HPDE6-E6E7 (cell line): ENCODE measurements at regions not wholly inside any gene's neighbourhood (a gene's known extent, or its start where the extent isn't known, plus 50 kb on each side); places are given as distances from the start of the nearest gene placed in this dataset.

Experiments used
- DNase-seq: peaks from one replicate; pipeline ENCODE4 v3.0.0; 2011; ENCODE audit warnings: missing footprints; ENCODE audit errors: extremely low spot score

DNA sequence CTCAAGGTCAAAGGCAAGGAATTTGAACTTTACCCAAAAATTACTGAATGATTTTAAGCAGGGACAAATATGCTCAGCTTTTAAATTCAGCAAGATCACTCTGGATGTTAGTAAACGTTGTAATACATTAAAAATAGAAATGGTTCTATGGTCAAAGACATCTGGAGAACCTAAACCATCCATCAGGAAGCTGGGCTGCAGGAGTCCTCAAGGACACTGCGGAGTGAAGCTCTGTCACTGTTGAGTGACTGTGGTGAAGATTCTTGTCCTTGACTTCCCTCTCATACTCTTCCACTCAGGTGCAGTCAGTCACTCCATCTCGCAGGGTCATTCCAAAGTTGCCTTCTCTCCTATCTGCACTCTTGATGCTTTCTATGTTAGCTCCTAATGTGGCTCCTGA lies 450.7 kb downstream of the FOXO1 start:
- DNase-seq, result no peak

DNA sequence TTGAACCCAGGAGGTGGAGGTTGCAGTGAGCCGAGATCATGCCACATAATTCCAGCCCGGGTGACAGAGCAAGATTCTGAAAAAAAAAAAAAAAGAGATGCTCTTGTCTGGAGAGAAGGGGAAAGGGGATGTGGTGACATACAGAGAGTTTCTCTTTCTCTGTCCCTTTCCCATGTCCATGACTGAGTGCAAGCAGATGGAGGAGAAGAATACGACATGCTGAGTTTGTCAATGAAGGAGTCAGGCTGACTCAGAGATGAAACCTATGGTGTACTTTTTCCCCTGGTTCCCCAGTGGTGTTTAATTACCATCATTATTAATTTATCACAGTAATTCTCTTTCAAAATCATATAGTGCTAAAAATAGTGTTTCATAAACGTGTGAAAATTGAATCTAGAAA lies 448.8 kb downstream of the FOXO1 start:
- no peak for DNase-seq

DNA sequence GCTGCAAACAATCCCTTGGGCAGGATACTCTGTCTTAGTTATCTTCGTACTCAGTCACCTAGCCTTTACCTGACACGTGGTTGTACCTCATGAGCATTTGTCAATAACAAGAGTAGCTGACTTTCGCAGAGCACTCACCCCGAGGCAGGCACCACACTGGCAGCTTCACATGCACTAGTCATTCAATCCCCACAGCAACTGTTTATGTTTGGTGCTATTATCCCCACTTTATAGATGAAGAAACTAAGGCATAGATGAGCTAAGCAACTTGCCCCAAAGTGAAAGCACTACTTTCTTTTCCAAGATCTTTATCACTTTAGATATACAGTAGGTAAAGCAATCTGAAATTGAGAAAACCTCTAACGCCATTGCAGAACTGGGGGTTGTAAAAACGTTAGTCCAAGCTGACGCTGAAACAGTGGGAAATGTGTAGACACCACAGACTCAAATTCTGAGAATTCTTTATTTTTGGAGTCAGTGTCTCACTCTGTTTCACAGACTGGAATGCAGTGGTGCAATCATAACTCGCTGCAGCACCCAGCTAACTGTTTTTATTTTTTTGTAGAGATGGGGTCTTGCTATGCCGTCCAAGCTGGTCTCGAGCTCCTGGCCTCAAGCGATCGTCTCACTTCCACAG lies 446.0 kb downstream of the FOXO1 start:
- no peak for DNase-seq

DNA sequence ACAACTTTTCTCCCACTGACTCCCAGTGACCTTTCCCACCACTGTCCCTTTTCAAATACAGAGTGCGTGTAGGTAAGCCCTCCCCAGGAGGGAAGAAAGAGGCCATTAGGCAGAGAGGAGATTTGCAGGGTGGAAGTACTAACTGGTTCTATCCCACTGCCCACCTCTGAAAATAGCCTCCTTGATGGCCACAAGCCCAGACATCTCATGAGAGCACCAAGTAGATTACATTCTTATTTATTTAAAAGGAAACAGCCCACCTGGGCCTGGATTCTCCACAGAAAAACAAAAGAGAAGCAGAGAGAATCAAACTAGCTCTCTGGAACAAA lies 445.3 kb downstream of the FOXO1 start:
- no peak for DNase-seq

DNA sequence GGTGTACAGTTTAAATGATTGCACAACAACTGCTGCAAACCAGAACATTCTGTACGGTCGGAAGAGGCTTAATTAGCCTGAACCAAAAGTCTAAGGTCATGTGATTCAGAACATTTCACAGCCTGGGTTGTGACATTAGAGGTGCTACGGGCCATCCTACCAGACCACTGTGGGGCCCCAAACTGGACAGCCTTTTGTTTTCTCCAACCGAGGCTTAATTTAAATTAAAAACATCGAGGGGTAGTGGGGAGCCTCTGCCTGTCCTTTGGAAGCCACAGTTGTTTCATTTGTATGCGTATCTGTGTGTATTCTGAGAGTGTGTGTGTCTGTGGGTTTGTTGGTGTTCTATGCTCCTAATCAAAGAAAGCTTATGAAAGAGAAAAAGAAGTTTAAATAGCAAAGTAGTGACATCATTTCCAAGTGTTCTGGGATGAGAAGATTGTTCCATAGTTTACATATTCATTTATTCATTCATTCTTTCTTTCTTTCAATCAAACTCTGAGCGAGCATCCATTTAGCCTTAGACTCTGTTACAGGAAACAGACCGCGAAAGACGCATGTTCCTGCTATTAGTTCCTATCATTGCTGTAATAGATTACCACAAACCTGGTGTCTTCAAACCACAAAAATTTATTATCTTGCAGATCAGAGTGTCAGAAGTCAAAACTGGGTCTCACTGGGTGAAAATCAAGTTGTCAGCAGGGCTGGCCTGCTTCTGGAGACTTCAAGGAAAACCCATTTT lies 444.8 kb downstream of the FOXO1 start:
- DNase-seq, result no peak

DNA sequence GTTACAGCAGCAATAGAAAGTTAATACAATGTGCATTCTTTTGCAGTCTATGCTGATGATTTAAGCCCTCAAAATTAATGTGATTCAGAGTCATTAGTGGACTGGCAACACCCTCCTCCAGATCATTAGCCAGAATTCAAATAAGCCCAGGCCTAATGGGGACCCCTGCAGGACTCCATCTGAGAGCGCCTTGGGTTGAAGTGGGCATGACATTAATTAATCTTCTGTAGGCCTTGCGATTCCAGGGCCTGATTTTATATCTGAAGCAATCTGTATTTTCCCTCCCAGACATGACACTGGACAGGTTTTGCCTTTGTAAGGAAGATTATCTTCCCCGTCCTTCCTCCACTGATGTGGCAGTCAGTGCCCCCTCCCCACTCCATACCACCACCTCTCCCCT lies 442.9 kb downstream of the FOXO1 start:
- no peak for DNase-seq

DNA sequence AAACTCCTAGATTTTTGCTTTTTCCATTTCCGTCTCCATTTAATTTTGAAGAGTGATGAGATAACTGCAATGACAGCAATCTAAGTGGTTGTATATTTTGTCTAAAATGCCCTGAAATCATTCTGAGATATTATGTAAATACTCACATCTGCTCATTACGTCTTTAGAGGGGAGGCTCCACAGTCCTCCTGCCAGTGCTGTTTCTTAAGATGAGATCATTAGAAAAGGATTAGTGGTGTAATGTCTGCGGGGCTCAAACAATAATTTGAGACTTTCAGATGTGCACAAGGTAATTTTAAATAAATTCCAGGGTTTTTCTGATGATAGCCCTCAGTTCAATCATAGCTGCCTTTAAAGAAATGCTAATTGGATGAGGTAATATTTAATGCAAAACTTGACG lies 437.9 kb downstream of the FOXO1 start:
- no peak for DNase-seq

DNA sequence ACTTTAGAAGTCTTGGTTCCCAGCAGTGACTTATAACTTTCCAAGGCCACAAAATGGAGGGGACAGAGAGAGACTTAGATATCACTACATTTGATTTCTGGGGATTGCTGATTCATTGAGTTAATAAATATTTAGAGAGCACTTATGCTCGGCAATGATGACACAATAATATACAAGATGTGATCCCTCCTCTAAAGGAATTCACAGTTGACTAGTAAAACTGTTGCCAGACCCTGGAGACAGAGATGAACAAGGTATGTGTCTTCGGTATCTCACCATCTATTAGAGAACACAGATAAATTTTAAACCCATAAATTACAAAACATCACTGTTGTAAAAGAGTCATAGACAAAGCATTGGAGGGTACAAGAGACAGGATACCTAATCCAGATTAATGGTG lies 437.5 kb downstream of the FOXO1 start:
- no peak for DNase-seq

DNA sequence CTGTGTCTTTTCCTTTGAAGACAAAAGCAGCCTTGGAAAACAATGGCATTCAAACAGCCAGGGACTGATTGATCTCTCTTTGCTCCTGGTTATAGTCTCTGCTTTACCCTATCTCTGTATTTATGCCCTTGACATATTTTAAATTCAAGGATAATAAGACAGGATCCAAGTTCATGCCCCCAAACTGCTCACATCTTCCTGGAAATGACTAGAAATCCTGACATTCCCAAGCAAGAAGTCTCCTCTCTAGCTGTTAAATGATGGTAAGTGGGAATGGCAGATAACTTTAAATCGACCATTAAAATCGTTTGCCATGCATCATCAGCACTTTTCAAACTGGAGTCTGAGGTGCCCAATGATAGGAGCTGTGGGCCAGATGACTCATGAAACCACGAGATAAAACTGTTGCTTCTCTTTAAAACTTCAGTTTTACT lies 435.6 kb downstream of the FOXO1 start:
- no peak for DNase-seq

DNA sequence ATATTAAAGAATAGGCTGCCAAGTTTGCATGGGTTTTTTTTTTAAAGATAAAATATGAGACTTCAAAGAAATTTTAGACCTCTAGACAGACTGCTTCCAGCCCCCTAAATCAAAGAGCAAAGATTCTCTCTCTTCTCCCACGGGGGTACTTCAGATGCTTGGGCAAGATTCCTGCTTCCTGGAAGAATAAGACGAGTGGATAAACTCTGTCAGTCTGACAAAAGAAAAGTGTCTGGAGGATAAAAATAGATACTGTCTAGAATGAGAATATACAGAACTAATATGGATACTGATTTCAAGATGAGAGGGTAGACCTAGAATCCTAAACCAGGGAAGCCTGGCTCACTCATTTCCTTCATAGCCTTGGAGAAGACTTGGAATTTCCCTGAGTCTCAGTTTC lies 435.1 kb downstream of the FOXO1 start:
- no peak for DNase-seq

DNA sequence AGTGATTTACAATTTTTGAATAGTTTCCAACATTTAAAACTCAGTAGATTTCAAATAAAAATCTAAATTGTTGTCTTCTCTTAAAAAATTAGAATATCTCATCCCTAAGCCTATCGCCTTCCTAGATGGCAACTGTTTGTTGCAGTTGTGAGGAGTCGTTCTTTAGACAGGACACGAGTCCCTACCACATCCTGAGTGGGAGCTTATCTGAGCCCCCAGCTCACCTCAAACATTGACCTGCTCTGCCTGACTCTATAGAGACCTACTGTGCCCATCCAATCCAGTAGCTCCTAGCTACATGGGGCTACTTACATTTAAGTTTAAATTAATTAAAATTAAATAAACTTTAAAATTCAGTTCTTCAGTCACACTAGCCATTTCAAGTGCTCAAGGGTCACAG lies 434.7 kb downstream of the FOXO1 start:
- DNase-seq, result no peak

DNA sequence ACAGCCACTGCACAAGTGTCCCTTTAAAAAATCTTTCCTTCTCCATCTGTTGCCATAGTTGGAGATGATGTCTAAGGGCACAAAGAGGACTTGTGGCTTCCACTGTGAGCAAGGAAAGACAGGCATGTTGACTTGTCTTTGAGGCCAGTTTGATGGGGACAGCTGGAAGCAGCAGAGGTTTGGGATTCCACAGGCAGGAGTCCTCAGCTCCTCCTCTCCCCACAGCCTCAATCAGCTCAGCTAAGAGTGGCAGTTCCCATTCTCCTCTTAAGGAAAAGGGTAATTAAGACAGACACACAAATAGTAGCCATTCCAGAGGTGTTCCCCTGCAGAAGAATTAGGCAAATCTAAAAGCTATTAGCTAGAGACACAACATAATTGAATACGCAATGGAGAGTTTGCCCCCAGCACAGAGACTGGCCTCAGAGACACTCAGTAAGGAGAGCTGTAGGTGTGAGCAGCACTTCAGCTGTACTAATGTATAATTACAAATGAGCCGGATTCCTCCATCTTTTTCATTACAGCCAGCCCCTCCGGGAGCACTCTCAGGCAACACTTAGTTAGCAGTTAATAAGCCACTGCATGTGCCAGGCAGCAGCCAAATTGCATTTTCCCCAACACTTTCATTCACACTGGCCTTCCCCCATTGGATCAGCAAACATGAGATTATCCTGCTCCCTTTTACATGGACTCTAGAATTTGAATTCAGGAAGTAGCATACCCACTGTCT lies 434.0 kb downstream of the FOXO1 start:
- no peak for DNase-seq

DNA sequence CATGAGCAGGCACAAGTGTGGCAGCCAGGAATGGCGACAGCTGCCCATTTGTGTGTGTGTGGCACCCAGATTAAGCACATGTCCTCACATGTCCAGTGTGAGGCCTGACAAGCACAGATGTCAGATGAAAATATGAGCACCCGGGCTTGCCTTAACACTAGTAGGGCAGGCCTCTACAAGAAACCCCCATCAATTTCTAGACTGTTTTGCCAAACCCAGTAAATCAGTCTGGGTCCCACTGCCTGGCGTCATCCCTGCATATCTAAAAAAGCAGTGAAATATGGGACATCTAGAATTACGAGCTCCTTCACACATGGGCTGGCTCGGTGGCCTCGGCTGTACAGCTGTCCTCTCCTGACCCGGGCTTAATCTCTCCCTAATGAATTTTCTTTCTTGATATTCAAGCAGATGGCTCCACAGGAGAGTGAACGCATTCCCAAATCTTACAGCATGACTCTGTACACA lies 432.7 kb downstream of the FOXO1 start:
- no peak for DNase-seq

DNA sequence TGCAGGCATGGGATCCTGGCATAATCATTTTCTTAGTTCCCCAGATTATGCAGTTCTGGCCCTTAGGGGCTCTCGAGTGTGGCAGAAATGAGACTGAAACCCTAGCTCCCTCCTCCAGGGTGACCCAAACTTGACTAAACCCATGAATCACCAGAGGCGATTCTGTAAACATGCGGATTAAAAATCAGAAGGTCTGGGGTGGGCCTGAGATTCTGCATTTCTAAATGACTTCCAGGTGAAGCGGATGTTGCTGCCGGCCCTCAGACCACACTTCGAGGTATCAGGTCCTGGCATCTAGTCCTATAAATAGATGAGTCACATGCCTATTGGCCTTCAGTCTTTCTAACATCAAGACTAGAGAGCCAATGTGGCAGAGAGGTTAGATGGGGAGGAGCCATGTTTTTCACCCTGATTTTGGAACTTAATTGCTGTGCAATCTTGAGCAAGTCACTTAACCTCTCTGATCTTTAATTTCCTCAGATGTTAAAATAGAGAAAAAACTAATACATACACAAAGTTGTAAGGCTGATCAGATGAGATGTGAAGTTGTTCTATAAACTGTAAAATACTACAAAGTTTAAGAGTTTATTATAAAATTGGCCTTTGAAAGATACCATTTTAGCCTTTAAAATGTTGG lies 431.2 kb downstream of the FOXO1 start:
- no peak for DNase-seq

DNA sequence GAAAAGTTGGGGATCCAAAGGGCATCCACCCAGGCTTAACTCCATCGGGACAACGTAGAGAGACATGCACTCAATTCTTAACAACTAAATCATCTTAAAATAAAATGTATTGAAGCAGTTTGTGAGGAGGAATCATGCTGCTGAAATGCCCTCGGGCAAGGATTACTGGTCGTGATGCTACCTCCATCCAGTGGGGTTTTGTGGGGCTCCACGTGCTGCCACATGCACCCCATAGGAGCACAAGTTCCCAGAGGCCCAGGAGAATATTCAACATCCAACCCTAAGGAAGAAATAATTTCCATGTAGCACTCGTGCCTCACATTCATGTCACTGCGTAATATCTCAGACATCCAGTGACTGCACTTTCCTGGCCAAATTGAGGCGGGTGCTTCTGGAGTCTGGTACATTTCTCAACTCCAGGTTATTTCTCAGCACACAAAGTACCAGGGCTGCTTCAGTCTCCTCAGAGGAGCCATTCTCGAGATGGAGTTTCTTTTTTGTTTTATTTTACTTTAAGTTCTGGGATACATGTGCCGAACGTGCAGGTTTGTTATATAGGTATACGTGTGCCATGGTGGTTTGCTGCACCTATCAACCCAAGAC lies 429.8 kb downstream of the FOXO1 start:
- no peak for DNase-seq

DNA sequence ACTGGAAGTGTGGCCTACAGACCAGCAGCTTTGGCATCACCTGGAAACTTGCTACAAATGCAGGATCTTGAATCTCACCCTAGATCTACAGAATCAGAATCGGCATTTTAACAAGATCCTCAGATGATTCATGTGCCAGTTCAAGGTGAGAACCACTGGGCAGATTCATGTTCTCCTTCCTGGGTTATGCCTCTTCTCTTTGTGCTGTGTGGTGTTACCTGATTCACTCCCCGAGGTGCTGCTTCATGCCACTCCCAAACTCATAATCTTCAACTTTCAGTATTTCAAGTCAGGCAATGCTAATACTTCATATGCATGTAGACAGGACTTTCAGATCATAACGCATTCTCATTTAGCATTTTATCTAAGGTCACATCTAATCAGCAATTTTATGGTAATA lies 427.7 kb downstream of the FOXO1 start:
- DNase-seq, result no peak

DNA sequence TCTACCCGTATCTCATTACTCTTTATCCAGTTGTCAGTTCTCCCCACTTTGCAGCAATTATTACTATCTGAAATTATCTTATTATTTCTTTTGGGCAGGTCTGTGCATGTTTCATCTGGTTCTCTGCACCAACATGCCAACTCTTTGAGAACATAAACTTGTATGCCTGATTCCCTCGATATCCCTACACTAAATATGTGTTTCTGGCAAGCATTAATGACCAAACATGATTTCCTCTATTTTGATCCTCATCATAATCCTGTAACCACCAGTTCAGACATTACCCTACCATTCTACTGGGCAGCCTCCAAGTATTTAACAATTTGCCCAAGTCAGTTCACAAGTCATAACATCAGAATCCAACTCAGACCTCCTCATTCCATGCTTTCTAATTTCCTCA lies 426.1 kb downstream of the FOXO1 start:
- DNase-seq, result no peak

DNA sequence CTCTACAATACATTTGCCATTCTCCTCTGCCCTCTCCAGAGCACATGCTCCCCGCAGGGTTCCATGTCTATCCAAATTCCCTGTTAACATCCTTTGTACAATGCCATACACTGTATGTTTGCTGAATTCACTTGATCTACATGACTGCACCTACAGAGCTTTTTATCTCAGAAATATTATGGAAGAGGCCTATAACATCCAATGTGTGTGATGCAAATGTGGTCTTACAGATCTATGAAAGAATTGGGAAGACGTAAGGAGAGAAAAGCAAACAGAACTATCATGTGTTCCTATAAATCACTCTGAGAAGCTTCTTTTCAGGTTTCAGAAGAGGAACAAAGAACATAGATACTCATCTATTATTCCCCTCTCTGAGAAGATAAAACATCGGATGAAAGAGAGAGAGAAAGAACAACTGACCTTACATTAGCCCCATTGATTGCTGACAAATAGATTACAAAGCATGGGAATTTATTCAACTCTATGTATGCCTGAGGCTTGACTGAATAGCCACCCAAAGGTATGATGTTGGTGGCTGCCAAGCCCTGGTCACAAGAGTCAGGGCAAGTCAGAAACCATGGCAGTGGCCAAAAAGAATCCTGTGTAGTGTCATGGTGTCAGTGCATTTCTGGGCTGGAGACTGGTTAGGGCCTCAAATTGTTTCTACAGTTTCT lies 425.2 kb downstream of the FOXO1 start:
- no peak for DNase-seq

DNA sequence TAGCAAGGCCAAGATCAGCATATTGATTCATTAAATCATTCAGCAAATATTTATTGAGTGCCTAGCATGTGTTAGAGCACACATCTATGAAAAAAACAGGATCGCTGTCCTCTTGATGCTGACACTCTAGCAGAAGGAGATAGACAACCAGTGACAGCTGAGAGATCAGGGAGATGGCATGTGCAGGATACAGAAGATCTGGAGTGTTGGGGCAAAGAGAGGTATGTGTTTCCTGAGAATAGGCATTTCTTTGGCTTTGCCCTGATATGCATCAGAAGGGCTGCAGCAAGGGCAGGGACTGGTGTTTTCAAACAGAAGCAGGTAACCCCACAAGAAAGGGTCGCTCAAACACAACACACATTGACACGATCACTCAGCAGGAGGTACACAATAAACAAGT lies 423.4 kb downstream of the FOXO1 start:
- no peak for DNase-seq

DNA sequence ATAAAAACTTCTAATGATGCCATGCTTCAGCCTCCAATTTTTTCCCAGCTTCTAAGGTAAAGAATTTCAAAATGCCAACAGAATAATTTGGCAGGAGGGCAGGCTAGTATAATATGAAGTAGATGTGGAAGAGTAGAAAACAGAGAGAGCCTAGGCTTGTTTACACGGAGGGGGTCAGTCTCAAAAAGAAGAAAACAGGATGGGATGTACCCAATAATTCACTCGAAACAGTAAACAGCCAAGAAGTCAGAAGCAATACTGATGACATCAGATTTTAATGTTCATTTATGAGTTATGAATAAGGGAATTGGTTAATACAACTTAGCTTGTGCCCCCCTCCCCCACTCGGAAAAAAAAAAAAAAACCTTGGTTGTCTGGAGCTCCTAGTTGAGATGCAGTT lies 422.5 kb downstream of the FOXO1 start:
- no peak for DNase-seq

DNA sequence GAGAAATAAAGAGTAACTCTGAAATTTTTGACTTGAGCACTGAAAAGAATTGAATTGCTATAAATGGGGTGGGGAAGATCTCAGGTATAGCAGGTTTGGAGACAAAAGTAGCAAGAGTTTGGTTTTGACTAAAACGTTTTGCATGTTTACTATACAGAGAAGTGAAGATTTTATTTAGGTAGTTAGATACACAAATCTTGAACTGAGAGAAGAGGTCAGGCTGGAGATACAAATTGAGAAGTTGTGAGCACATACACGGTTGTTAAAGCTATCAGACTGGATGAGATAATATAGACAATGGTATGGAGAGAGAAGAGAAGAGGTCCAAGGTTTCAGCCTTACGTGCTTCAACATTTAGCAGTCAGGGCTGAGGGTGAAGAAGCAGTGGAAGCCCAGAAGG lies 420.9 kb downstream of the FOXO1 start:
- DNase-seq, result no peak

DNA sequence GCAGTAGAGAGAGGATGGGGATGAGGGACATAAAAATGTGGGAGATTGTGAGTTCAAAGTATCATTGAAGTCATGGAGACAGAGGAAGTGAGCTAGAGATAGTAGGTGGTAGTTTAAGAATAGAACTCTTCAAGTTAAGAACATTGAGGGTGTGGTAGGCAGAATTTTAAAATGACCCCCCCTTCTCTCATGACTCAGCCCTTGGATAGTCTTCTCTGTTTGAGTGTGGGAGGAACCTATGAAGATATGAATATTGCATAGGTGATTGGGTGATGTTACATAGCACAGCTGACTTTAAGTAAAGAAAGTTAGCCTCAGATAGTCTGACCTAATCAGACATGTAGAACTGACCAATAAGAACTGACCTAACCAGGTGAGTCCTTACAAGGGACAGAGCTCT lies 418.6 kb downstream of the FOXO1 start:
- DNase-seq, result no peak
